ENCODE measurements at regions not wholly inside any gene's neighbourhood (a gene's known extent, or its start where the extent isn't known, plus 50 kb on each side); places are given as distances from the start of the nearest gene placed in this dataset.

DNA sequence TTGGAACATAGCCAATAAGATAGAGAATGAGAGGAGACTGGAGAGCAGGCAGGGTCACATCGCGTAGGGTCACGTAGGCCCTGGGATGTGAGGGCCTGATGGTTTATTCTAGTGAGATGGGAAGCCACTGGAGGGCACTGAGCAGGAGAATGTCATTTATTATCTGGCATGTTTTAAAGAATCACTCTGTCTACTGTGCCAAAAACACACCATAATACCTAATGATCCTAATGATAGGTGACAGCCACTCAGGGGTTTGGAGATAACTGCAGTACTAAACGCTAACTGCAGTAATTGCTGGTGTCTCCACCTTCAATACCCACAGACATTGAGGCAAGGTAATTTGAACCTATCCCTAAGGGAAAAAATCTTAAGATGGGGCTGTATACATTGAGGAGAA lies 185.4 kb downstream of the TTLL7 start:
- TF ChIP-seq GATA2 (IDR thresholded peaks at IDR 0.05; ENCODE audit: low read depth, low read length) (no peak), GATA3 (IDR thresholded peaks at IDR 0.05; ENCODE audit: low read depth, low read length) (no peak)

DNA sequence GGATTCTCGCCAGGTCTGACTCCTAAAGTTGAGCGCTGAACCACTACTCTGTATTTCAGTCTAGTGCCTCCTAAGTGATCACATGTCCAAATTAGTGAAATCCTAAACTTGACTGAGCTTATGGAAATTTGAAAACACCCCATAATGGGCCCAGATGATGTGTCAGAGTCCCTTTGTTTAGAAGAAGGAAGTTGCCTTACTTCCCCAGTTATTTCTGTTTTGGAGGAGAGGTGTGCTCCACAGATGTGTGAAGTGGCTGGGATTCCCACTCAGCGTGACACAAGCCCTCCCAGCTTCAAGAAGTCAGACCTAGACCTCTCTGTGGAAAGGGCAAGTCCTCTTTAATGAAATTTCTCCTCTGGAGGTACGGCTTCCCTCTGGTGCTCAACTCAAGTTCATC lies 188.8 kb downstream of the TTLL7 start:
- TF ChIP-seq GATA3 (IDR thresholded peaks at IDR 0.05; ENCODE audit: low read depth, low read length) (no peak), GATA2 (IDR thresholded peaks at IDR 0.05; ENCODE audit: low read depth, low read length) (no peak)

DNA sequence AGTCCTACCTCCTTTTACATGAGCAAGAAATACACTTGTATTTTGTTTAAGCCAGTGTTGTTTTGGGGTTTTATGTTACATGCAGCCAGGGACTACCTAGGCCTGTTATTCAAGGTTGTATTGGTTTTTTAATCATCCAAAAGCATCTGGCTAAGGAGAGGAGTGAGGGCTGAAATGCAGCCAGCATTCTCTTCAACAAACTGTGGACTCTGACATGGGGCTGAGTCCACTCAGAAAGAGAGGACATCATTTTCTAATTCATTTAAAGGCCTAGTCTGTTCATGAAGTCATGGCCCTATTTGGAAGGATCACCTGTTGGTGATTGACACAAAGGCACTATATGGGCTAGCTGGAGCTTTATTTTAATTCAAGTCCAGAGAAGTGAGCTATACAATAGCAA lies 190.4 kb downstream of the TTLL7 start:
- no peak for TF ChIP-seq GATA2 (IDR thresholded peaks at IDR 0.05; ENCODE audit: low read depth, low read length)
- TF ChIP-seq GATA3 (IDR thresholded peaks at IDR 0.05; ENCODE audit: low read depth, low read length), result no peak

DNA sequence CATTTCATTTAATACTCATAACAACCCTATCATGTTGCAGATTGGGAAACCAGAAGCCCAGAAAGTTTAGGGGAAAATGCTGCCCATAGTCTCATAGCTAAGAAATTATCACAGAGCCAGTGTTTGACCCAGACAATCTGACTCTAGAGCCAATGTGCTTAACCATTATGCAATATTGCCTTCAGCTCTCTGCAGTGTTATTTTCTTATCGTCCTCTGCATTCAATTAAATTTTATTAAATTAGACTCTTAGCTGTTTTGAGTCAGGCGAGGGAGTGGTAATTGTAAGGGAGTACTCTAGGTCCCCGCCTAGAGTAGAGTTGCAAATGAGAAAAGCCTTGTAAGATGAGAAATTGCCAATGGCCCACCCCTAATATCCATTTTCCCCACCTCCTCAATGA lies 191.1 kb downstream of the TTLL7 start:
- TF ChIP-seq GATA3 (IDR thresholded peaks at IDR 0.05; ENCODE audit: low read depth, low read length), result no peak
- TF ChIP-seq GATA2 (IDR thresholded peaks at IDR 0.05; ENCODE audit: low read depth, low read length), result 0 out of 2 replicates have a peak, but pooled peaks have one; percentile 16

DNA sequence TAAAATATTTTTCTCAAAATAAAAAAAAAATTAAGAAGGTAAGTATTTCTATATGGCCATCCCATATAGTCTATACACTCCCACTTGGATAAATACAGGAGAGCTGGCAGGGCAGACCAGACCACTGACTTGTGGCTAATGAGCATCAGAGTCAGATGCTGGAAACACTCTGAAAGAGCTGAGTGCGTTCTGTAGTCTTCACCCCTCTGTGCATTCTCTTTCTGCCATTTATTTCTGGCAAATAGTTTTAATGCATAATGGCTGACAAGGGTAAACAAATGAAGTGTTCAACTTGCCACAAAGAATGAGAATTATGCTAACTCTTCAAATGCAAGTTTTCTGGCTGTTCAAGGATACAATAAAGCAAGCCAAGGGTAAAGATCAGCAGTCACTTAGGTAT lies 191.7 kb downstream of the TTLL7 start:
- TF ChIP-seq GATA2 (IDR thresholded peaks at IDR 0.05; ENCODE audit: low read depth, low read length) (no peak), GATA3 (IDR thresholded peaks at IDR 0.05; ENCODE audit: low read depth, low read length) (no peak)

DNA sequence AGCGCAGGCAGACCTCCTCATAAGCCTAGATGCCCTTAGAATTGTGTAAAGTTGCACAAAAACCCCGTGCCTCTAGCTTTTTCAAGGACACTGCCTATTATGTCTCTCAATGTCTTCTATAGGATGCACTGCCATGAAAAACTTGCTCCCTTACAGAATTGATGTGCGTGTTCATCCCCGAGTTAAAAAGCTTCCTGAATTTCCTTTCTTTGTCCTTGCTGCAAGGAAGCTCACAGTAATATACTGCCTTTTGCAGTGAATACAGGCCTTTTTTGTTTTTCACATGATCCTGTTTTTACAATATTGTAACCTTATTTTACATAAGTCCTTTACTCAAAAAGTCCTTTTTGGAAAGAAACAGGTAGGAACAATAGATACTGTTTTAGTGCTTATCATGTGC lies 193.0 kb downstream of the TTLL7 start:
- TF ChIP-seq GATA2 (IDR thresholded peaks at IDR 0.05; ENCODE audit: low read depth, low read length) (no peak), GATA3 (IDR thresholded peaks at IDR 0.05; ENCODE audit: low read depth, low read length) (no peak)

DNA sequence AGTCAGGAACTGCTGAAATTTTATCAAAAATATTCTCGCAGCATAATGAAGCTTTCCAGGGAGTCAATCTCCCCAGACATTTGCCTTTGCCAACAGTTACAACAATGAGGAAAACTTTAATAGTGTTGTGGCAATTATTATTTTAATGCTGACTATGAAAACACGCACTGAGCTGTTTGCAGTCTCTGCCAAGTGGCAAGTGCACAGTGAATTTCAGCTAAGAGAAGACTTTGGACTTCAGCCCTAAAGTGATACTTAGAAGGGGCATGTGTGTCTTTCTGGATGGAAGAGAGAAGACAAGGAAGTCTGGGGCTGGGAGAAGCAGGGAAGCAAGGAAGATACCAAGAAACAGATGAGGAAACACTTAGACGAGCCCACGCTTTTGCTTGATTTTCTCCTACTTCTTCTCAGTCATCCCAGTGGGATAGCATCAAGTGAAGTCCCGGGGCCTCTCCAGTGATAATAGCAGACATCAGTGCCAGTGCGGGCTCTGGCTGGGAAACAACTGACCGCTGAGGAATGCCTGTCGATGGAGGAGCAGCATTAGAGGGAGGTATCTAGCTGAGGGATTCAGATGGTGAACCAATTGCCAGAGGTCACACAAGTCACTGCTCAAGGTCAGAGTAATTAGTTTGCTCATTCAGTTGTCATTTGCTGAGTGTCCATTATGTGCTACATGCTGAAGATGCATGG lies 196.3 kb downstream of the TTLL7 start:
- TF ChIP-seq GATA3 (IDR thresholded peaks at IDR 0.05; ENCODE audit: low read depth, low read length) (no peak), GATA2 (IDR thresholded peaks at IDR 0.05; ENCODE audit: low read depth, low read length) (no peak)

DNA sequence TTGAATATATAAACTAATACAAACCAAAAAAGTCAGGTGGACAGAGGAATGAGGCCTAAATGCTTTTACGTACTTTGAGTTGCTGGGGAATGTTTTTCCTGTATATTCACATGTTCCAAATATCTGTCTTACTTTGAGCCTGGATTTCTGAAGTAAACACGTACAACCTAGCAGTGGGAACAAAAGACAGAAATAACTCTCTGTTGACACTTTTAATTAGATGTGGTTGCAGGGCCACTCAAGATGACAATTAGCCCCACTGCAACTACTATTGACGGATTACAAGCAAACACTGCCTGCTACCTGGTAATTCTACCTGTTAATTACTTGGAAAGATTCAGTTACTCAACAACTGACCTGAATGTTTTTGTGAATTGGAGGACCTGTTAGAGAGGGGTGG lies 196.9 kb downstream of the TTLL7 start:
- TF ChIP-seq GATA3 (IDR thresholded peaks at IDR 0.05; ENCODE audit: low read depth, low read length) (no peak), GATA2 (IDR thresholded peaks at IDR 0.05; ENCODE audit: low read depth, low read length) (no peak)

DNA sequence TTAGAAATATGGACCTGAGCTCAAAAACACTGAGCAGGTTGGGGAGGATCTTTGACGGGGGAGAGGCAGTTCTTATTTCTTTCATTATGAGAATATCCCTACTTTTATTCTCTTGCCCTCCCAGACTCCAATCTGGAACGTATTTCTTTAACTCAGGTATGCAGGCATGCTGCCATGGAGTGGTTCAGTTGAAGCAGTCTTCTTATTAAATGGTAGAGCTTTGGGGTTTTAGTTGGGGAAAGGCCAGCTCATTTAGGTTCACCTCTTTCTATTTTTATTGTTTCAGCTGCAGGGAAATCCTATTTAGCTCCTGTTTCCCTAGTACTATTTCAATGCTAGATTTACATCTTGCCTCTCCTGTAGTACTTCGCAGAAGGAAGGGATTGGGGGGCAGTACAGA lies 198.9 kb downstream of the TTLL7 start:
- TF ChIP-seq GATA2 (IDR thresholded peaks at IDR 0.05; ENCODE audit: low read depth, low read length) (no peak), GATA3 (IDR thresholded peaks at IDR 0.05; ENCODE audit: low read depth, low read length) (no peak)

DNA sequence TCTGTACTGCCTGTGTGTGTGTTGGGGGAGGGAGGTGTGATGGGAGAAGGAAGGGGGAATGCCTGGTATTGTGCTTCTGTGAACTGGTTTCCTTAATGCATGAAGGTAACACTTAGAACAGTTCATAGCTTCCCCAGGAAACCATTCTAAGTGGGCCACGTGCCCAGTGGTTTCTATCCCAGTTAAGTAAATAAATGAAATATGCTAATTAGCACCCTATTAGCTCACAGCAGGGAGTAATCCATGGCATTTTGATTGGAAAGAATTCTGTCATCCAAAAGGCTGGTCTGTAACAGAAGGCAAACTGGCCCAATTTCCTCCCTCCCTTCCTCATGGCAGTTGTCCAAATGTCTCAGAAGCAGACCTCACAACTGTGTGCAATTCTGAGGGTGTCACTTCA lies 199.3 kb downstream of the TTLL7 start:
- TF ChIP-seq GATA3 (IDR thresholded peaks at IDR 0.05; ENCODE audit: low read depth, low read length), result no peak
- TF ChIP-seq GATA2 (IDR thresholded peaks at IDR 0.05; ENCODE audit: low read depth, low read length), result no peak

DNA sequence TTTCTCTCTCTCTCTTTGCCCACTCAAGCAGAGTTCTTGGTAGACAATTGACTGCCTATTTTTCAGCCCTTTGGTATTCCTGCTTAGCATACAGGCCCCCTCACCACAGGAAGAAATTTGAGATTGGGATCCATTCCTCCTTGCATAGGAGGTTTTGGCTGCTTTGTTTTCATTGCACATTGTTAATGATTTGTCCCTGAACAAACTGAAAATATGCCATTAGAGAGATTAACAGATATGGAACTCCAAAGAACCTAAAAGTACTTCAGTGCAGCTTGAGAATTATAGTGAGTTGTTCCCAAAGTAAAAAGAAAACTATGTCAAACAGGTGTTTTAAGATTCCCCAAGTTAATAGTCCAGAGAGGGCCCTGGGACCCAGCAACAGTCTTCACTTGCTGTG lies 200.0 kb downstream of the TTLL7 start:
- no peak for TF ChIP-seq GATA3 (IDR thresholded peaks at IDR 0.05; ENCODE audit: low read depth, low read length)
- no peak for TF ChIP-seq GATA2 (IDR thresholded peaks at IDR 0.05; ENCODE audit: low read depth, low read length)

DNA sequence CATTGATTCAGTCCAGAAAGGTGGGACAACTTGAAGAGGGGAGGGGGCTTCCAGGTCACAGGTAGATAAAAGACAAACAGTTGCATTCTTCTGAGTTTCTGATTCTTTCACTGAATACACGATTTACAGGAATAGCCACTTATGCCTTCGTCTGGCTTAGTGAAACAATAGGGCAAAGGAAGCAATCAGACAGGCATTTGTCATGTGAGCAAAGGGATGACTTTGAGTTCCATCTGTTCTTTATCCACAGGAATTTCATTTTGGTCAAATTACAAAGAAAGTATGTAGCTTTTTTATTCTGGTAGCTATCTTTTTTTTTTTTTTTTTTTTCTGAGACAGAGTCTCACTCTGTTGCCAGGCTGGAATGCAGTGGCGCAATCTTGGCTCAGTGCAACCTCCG lies 202.5 kb downstream of the TTLL7 start:
- TF ChIP-seq GATA3 (IDR thresholded peaks at IDR 0.05; ENCODE audit: low read depth, low read length) (no peak), GATA2 (IDR thresholded peaks at IDR 0.05; ENCODE audit: low read depth, low read length) (no peak)

DNA sequence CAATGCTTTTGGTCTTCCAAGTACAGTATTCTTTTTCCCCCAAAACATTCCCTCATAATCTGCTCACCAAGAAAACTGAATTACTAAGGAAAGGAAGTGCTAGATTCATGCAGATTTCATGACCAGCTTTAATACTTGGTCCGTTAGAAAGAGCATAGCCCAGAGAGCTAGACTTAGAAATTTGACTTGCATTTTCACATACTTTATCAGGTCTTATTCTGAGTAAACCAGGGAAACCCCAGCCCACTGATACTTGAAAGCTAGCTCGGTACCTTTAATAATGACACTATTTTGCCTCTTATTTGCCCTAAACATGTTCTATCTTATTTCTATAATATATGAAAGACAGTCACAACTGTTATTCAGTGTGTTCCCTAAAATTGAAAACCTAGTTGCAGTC lies 204.5 kb downstream of the TTLL7 start:
- TF ChIP-seq GATA3 (IDR thresholded peaks at IDR 0.05; ENCODE audit: low read depth, low read length) (no peak), GATA2 (IDR thresholded peaks at IDR 0.05; ENCODE audit: low read depth, low read length) (no peak)

DNA sequence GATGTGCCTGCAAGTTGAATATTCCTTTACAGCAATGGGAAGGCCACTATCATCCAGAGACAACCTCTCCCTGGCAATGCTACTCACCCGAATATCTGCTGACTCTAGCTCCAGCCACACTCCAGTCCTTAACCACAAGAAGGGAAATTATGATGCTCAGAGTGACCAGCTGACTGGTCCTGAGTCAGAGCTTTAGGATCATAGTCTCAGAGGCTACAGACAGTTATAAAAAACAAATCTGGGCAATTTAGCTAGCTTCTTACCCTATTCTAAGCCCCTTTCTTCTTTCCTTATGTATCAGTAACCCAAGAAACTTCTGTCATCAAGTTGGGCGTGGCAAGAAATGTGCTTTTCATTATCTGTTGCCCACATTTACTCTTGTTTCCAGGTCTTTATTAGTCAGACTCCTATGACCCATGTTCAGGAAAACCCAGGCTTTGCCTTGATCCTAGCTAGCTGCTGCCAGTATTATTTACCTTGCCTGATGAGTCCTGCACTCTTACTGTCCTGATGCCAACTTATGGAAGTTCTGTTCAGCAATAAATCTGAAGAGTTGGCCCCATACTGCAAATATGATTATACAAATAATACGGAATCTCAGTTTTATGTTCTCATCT lies 207.0 kb downstream of the TTLL7 start:
- TF ChIP-seq GATA2 (IDR thresholded peaks at IDR 0.05; ENCODE audit: low read depth, low read length) (no peak), GATA3 (IDR thresholded peaks at IDR 0.05; ENCODE audit: low read depth, low read length) (no peak)

DNA sequence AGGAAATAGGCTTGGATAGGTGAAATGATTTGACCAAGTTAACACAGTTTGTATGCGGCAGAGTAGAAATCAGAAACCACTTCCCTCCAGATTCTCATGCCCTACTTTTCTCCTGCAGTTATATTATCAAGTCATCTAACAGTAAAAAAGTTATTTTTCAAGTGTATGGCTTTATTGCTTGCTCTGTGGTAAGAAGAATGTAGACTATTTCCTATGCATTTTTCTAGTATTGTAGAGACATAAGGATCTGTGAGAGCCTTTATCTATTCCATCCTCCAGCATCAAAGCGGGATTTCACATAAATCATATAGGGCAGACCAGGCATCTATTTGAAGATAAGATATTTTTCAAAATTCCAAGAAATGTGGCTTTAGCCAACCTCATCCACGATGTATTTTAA lies 208.5 kb downstream of the TTLL7 start:
- TF ChIP-seq GATA2 (IDR thresholded peaks at IDR 0.05; ENCODE audit: low read depth, low read length) (no peak), GATA3 (IDR thresholded peaks at IDR 0.05; ENCODE audit: low read depth, low read length) (no peak)
